ENCODE measurements at regions not wholly inside any gene's neighbourhood (a gene's known extent, or its start where the extent isn't known, plus 50 kb on each side); places are given as distances from the start of the nearest gene placed in this dataset.

DNA sequence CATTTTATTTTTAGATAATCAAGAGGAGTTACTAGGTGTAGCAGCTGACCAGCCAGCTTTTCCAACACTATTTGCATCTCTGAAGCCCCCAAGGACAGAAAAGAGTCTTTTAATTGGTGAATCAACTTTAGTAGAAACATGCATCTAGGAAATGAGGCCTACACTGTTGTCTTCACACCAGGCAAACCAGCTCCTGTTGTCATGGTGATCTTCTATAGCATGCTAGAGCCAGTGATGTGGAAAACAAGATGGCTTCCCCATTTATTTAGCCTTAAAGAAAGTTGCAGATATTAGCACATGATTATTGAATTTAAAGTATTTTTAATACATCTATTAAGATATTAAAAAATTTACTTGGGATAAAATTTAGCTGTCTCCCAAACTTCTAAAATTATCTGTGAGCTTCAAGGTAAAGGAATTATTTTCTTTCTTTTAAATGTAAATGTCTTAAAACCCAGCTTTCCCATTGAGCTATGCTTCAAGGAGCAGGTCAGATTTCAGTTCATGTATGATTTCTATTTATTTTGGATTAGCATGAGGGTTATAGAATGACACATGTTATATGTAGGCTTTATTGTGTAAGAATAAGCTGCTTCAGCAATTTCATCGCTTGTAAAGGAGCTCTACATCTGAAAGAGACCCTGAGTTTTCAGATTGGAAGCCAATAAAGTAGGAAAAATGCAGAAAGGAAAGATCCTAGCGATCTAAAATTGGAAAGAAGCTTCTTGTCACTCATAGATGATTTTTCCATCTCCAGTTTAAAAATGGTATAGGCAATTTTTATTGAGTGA, 564.9 kb upstream of the CITED2 start:
- no peaks in the 10 kb centered on the region for H3K36me3 Mint-ChIP-seq (ENCODE audit: unreplicated experiment)
- H3K4me1 Mint-ChIP-seq (ENCODE audit: low read depth, unreplicated experiment) = peaks cover 17% of the 10 kb centered on the region
- no peak overlapping the region for H3K27ac Mint-ChIP-seq (ENCODE audit: unreplicated experiment)
- TF ChIP-seq, protein P1, sequence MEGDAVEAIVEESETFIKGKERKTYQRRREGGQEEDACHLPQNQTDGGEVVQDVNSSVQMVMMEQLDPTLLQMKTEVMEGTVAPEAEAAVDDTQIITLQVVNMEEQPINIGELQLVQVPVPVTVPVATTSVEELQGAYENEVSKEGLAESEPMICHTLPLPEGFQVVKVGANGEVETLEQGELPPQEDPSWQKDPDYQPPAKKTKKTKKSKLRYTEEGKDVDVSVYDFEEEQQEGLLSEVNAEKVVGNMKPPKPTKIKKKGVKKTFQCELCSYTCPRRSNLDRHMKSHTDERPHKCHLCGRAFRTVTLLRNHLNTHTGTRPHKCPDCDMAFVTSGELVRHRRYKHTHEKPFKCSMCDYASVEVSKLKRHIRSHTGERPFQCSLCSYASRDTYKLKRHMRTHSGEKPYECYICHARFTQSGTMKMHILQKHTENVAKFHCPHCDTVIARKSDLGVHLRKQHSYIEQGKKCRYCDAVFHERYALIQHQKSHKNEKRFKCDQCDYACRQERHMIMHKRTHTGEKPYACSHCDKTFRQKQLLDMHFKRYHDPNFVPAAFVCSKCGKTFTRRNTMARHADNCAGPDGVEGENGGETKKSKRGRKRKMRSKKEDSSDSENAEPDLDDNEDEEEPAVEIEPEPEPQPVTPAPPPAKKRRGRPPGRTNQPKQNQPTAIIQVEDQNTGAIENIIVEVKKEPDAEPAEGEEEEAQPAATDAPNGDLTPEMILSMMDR (IDR thresholded peaks at IDR 0.05; ENCODE audit: partially characterized antibody, unreplicated experiment) = no peak
- no peak for DNase-seq
- no peak overlapping the region for H3K4me3 Mint-ChIP-seq (ENCODE audit: unreplicated experiment)
- H3K27me3 Mint-ChIP-seq (ENCODE audit: unreplicated experiment) = no peaks in the 10 kb centered on the region
- no peaks in the 10 kb centered on the region for H3K9me3 Mint-ChIP-seq (ENCODE audit: unreplicated experiment)

DNA sequence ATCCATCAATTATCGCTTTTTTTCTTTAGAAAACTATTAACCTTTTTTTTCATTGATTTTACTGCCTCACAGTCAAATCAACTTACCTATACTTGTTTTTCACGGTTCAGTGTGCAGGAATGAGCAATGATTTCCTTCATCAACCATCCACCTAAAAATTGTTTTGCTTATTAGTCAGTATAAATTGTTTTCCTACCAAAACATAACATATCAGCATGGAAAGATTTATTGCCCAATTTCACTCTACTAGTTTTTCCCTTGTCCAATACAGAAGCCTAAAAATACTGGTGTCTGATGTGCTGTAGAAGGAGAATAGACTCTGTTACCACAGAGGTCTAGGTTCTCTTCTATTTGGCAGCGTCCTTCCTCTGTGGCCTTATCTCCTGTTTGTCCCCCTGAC, 558.2 kb upstream of the CITED2 start:
- peaks cover 8% of the 10 kb centered on the region for H3K4me1 Mint-ChIP-seq (ENCODE audit: low read depth, unreplicated experiment)
- no peaks in the 10 kb centered on the region for H3K9me3 Mint-ChIP-seq (ENCODE audit: unreplicated experiment)
- TF ChIP-seq, protein P1 (IDR thresholded peaks at IDR 0.05; ENCODE audit: partially characterized antibody, unreplicated experiment) = no peak
- H3K27me3 Mint-ChIP-seq (ENCODE audit: unreplicated experiment) = no peaks in the 10 kb centered on the region
- H3K36me3 Mint-ChIP-seq (ENCODE audit: unreplicated experiment) = no peaks in the 10 kb centered on the region
- DNase-seq = no peak
- no peak overlapping the region for H3K27ac Mint-ChIP-seq (ENCODE audit: unreplicated experiment)
- no peak overlapping the region for H3K4me3 Mint-ChIP-seq (ENCODE audit: unreplicated experiment)

DNA sequence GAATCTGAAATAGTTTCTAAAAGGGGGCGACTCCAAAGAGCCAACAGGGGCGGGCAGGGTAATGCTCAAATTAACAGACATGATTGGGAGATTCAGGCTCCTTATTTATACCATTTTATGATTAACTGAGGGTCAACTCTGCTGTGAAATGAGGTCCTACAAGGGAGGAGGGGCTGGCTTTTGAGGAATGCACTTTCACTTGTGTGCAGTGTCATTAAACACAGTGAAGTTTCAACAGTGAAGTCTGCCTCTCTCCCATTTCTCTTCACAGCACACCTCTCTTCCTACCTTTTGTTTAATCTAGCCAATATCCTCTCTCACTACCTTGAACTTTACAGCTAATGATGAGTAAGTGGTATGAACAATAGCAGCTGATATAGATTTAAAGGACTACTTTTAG, 557.3 kb upstream of the CITED2 start:
- no peaks in the 10 kb centered on the region for H3K36me3 Mint-ChIP-seq (ENCODE audit: unreplicated experiment)
- DNase-seq = no peak
- no peak overlapping the region for H3K27ac Mint-ChIP-seq (ENCODE audit: unreplicated experiment)
- TF ChIP-seq, protein P1 (IDR thresholded peaks at IDR 0.05; ENCODE audit: partially characterized antibody, unreplicated experiment) = no peak
- no peaks in the 10 kb centered on the region for H3K9me3 Mint-ChIP-seq (ENCODE audit: unreplicated experiment)
- peaks cover 13% of the 10 kb centered on the region for H3K4me1 Mint-ChIP-seq (ENCODE audit: low read depth, unreplicated experiment)
- H3K27me3 Mint-ChIP-seq (ENCODE audit: unreplicated experiment) = no peaks in the 10 kb centered on the region
- no peak overlapping the region for H3K4me3 Mint-ChIP-seq (ENCODE audit: unreplicated experiment)

DNA sequence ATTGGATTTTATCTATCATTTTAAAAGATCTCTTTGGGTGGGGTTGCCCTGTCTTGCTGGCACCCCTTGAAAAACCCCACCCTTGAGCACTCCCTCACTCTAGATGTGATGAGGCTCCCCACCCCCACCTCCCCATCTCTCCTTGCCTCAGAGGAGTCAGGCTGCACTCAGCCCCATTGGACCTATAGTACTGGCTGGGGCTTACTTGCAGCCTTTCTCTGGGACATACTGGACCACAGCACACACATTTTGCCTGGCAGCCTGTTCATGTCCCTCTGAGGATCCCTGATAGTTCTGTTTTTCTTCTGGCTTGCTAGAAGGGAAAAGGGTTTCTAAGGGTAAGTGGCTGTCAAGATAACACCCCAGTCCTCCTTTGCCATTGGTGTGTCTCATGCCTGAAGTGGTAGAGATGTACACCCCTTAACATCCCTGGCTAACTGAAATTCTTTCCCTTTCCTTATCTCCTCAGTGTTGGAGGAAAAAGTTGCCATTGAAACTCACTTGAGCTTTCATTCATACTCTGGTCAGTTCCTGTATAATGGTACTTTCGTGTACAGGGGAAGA, 553.4 kb upstream of the CITED2 start:
- H3K9me3 Mint-ChIP-seq (ENCODE audit: unreplicated experiment) = peaks cover 3% of the 10 kb centered on the region
- H3K27ac Mint-ChIP-seq (ENCODE audit: unreplicated experiment) = peak overlapping the region; percentile 44
- peaks cover 6% of the 10 kb centered on the region for H3K27me3 Mint-ChIP-seq (ENCODE audit: unreplicated experiment)
- H3K4me1 Mint-ChIP-seq (ENCODE audit: low read depth, unreplicated experiment) = peaks cover 27% of the 10 kb centered on the region
- no peak for DNase-seq
- H3K36me3 Mint-ChIP-seq (ENCODE audit: unreplicated experiment) = no peaks in the 10 kb centered on the region
- H3K4me3 Mint-ChIP-seq (ENCODE audit: unreplicated experiment) = no peak overlapping the region
- TF ChIP-seq, protein P1 (IDR thresholded peaks at IDR 0.05; ENCODE audit: partially characterized antibody, unreplicated experiment) = no peak

DNA sequence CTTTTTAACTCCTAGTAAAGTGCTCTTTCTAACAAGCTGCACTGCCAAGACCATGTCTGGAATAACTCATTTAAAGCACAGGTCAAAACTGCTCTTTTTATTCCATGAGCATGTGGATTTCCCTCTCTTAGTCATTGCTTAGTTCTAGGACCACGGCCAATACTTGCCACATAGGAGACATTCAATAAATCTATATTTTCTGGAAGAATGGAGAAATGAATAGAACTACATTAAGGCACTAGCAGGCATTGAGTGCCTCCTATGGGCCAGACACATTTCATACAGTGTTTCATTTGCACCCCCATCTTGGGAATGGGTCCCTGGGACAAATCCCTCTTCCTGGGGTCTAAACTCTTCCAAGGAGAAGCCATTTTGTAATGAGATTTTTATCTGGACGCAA, 552.8 kb upstream of the CITED2 start:
- peaks cover 27% of the 10 kb centered on the region for H3K4me1 Mint-ChIP-seq (ENCODE audit: low read depth, unreplicated experiment)
- TF ChIP-seq, protein P1 (IDR thresholded peaks at IDR 0.05; ENCODE audit: partially characterized antibody, unreplicated experiment) = no peak
- H3K27me3 Mint-ChIP-seq (ENCODE audit: unreplicated experiment) = peaks cover 6% of the 10 kb centered on the region
- H3K4me3 Mint-ChIP-seq (ENCODE audit: unreplicated experiment) = no peak overlapping the region
- no peaks in the 10 kb centered on the region for H3K36me3 Mint-ChIP-seq (ENCODE audit: unreplicated experiment)
- H3K9me3 Mint-ChIP-seq (ENCODE audit: unreplicated experiment) = peaks cover 3% of the 10 kb centered on the region
- H3K27ac Mint-ChIP-seq (ENCODE audit: unreplicated experiment) = no peak overlapping the region
- no peak for DNase-seq

Measured in glutamatergic neuron (in vitro differentiated cells).